CD4-positive, alpha-beta T cell treated with Interleukin-17A for 1 hour (primary cell): ENCODE measurements at regions not wholly inside any gene's neighbourhood (a gene's known extent, or its start where the extent isn't known, plus 50 kb on each side); places are given as distances from the start of the nearest gene placed in this dataset.
"Not testable (repeated sequence)": the region's sequence is repeated elsewhere in the genome, so short reads cannot be mapped to it uniquely, and the experiment has no call there.

Experiments used
- DNase-seq: peaks from one replicate; pipeline ENCODE4 v3.0.0-alpha.2; 2020

GRCh38 chr9:108803428-108804065, 52.2 kb downstream of the ACTL7B start:
- no peak for DNase-seq

GRCh38 chr9:108802967-108803366, 52.8 kb downstream of the ACTL7B start:
- DNase-seq: no peak

- DNase-seq: no peak
Measured at GRCh38 chr9:108801949-108802348, 53.8 kb downstream of the ACTL7B start.

GRCh38 chr9:108800632-108801099, 55.1 kb downstream of the ACTL7B start:
- DNase-seq: no peak

GRCh38 chr9:108793573-108793972, 62.2 kb downstream of the ACTL7B start:
- DNase-seq: no peak

GRCh38 chr9:108789742-108790141, 66.0 kb downstream of the ACTL7B start:
- no peak for DNase-seq

- DNase-seq: no peak
Measured at GRCh38 chr9:108787690-108788048, 68.1 kb downstream of the ACTL7B start.

- DNase-seq: no peak
Measured at GRCh38 chr9:108786901-108787689, 68.7 kb downstream of the ACTL7B start.

GRCh38 chr9:108786322-108786721, 69.5 kb downstream of the ACTL7B start:
- DNase-seq: no peak

GRCh38 chr9:108784998-108785397, 70.8 kb downstream of the ACTL7B start:
- DNase-seq: no peak

GRCh38 chr9:108783731-108784495, 71.9 kb downstream of the ACTL7B start:
- DNase-seq: no peak

- no peak for DNase-seq
Measured at GRCh38 chr9:108783326-108783725, 72.5 kb downstream of the ACTL7B start.

- no peak for DNase-seq
Measured at GRCh38 chr9:108780942-108781734, 74.6 kb downstream of the ACTL7B start.

GRCh38 chr9:108779551-108780325, 76.0 kb downstream of the ACTL7B start:
- no peak for DNase-seq

GRCh38 chr9:108776920-108777639, 78.7 kb downstream of the ACTL7B start:
- no peak for DNase-seq

- no peak for DNase-seq
Measured at GRCh38 chr9:108775901-108776306, 79.9 kb downstream of the ACTL7B start.

- not testable (repeated sequence) for DNase-seq
Measured at GRCh38 chr9:108774088-108774487, 81.7 kb downstream of the ACTL7B start.

GRCh38 chr9:108772301-108772894, 83.4 kb downstream of the ACTL7B start:
- no peak for DNase-seq

- no peak for DNase-seq
Measured at GRCh38 chr9:108768744-108769143, 87.0 kb downstream of the ACTL7B start.

GRCh38 chr9:108766626-108767161, 89.1 kb downstream of the ACTL7B start:
- no peak for DNase-seq

GRCh38 chr9:108765265-108765664, 90.5 kb downstream of the ACTL7B start:
- no peak for DNase-seq
